Neural progenitor cell (in vitro differentiated cells): ENCODE measurements at regions not wholly inside any gene's neighbourhood (a gene's known extent, or its start where the extent isn't known, plus 50 kb on each side); places are given as distances from the start of the nearest gene placed in this dataset.

Experiments used
- EZH2phosphoT487 ChIP-seq: fragments of 200-600 bp; sonication (generic); IDR thresholded peaks from 2 replicates; pipeline ENCODE4 v1.6.1; 2017; ENCODE audit warnings: antibody characterized with exemption
- TF ChIP-seq, protein P1 (sequence below): fragments of 200-600 bp; sonication (generic); IDR thresholded peaks from 2 replicates; pipeline ENCODE4 v1.5.1; 2017; ENCODE audit warnings: antibody characterized with exemption, mild to moderate bottlenecking

DNA sequence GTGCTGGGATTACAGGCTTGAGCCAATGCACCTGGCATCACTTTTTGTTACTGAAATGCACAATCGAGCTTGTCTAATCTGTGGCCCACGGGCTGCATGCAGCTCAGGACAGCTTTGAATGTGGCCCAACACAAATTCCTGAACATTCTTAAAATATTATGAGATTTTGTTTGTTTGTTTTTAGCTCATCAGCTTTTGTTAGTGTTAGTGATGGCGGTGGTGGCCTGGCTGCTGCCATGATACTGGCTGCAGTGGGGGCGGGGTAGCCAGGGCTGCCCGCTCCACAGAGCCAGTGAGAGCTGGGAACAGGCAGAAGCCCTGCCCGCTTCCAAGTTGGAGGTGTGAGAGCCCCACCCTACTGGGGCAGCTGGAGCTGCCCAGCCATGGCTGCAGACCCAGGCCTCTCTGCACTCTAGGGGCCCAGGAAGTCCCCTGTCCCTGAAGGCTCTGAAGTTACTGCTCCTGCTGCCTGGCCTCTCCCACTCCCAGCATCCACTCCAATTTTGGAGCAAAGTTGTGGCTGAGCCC is 76.6 kb upstream of the SHB start:
- TF ChIP-seq, protein P1, sequence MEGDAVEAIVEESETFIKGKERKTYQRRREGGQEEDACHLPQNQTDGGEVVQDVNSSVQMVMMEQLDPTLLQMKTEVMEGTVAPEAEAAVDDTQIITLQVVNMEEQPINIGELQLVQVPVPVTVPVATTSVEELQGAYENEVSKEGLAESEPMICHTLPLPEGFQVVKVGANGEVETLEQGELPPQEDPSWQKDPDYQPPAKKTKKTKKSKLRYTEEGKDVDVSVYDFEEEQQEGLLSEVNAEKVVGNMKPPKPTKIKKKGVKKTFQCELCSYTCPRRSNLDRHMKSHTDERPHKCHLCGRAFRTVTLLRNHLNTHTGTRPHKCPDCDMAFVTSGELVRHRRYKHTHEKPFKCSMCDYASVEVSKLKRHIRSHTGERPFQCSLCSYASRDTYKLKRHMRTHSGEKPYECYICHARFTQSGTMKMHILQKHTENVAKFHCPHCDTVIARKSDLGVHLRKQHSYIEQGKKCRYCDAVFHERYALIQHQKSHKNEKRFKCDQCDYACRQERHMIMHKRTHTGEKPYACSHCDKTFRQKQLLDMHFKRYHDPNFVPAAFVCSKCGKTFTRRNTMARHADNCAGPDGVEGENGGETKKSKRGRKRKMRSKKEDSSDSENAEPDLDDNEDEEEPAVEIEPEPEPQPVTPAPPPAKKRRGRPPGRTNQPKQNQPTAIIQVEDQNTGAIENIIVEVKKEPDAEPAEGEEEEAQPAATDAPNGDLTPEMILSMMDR: no peak
- no peak for TF ChIP-seq EZH2phosphoT487
